ENCODE measurements at regions not wholly inside any gene's neighbourhood (a gene's known extent, or its start where the extent isn't known, plus 50 kb on each side); places are given as distances from the start of the nearest gene placed in this dataset.
"Not testable (repeated sequence)": the region's sequence is repeated elsewhere in the genome, so short reads cannot be mapped to it uniquely, and the experiment has no call there.

DNA sequence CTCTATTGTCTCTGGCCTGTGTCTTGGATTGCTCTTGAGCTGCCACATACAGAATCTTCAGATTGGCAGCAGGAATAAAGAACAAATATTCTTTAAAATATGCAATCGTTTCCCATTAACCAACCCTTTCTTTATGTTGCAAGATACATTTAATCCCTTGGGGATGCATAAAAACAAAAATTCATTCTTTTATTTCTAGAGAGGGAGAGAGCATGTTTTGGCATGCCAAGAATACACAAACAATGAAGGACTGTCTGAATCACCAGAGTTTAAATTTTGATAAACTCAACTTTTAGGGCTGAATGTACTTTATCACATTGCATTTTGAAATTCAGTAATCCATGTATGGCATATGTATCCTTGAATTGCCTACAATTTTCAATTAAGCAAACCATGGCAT is 154.3 kb upstream of the SEMA3D start:
- TF ChIP-seq, protein P1, sequence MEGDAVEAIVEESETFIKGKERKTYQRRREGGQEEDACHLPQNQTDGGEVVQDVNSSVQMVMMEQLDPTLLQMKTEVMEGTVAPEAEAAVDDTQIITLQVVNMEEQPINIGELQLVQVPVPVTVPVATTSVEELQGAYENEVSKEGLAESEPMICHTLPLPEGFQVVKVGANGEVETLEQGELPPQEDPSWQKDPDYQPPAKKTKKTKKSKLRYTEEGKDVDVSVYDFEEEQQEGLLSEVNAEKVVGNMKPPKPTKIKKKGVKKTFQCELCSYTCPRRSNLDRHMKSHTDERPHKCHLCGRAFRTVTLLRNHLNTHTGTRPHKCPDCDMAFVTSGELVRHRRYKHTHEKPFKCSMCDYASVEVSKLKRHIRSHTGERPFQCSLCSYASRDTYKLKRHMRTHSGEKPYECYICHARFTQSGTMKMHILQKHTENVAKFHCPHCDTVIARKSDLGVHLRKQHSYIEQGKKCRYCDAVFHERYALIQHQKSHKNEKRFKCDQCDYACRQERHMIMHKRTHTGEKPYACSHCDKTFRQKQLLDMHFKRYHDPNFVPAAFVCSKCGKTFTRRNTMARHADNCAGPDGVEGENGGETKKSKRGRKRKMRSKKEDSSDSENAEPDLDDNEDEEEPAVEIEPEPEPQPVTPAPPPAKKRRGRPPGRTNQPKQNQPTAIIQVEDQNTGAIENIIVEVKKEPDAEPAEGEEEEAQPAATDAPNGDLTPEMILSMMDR (IDR thresholded peaks at IDR 0.05; ENCODE audit: insufficient read depth, low read depth, low read length), result no peak
- DNase-seq (ENCODE audit: low read depth), result no peak
- H3K4me3 ChIP-seq (ENCODE audit: low read depth, low read length), result no peak overlapping the region

GRCh38 chr7:85336086-85336485 is 149.2 kb upstream of the SEMA3D start:
- DNase-seq (ENCODE audit: low read depth), result no peak
- TF ChIP-seq, protein P1 (IDR thresholded peaks at IDR 0.05; ENCODE audit: insufficient read depth, low read depth, low read length), result no peak
- no peak overlapping the region for H3K4me3 ChIP-seq (ENCODE audit: low read depth, low read length)

DNA sequence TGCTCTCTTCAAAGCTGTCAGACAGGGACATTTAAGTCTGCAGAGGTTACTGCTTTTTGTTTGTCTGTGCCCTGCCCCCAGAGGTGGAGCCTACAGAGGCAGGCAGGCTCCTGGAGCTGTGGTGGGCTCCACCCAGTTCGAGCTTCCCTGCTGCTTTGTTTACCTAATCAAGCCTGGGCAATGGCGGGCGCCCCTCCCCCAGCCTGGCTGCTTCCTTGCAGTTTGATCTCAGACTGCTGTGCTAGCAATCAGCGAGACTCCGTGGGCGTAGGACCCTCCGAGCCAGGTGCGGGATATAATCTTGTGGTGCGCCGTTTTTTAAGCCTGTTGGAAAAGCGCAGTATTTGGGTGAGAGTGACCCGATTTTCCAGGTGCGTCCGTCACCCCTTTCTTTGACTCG is 148.3 kb upstream of the SEMA3D start:
- not testable (repeated sequence) for H3K4me3 ChIP-seq (ENCODE audit: low read depth, low read length); DNase-seq (ENCODE audit: low read depth)

DNA sequence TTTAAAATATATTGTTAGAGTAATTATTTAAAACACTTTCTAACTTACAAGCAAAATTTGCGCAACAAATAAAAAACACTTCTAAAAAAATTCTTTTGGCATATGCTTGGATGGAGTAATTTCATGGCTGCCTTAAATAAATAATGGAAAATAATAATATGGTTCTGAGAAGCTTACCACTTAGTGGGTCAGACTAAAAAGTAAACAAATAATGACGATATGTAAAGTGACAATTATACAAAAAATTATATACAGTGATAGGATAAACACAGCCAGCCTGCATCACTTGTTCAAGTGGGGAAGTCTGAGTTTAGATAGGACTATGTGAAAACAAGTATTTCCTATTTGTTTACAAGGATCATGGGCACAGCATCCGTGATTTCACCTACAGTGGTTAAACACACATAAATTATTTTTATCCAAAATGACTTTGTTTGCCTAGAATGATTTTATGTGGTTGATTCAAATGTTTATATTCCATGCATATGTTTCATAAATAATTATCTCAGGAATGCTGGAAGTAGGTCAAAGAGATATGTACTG is 141.7 kb upstream of the SEMA3D start:
- DNase-seq (ENCODE audit: low read depth), result no peak
- no peak overlapping the region for H3K4me3 ChIP-seq (ENCODE audit: low read depth, low read length)
- TF ChIP-seq, protein P1 (IDR thresholded peaks at IDR 0.05; ENCODE audit: insufficient read depth, low read depth, low read length), result no peak

DNA sequence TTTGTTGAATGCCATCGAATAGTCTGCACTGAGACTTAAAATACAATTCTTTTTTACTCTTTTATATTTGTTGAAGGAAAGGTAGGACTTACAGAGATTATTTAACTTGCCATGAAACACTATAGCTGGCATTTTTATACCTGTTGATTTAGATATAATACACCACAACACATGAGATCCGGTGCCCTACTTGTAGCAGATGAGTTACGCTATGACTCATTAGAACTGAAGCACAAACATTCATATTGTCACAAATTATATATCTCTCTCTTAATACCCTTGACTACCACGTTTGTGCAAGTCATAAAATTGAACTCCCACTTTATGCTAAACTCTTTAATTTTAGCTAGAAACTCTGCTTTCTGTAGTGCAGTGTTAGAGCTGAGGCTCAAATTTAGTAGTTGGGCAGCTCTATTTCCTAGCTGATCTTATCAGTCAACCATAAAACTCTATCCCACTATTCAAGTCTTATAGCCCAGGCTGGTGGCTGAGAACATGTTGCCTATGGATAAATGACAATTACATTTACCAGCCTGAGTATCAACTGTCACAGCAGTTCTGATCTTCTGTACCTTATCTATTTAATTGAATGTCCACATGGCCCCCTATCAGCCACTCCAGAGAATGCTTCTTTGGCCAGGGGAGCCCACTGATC is 137.4 kb upstream of the SEMA3D start:
- TF ChIP-seq, protein P1 (IDR thresholded peaks at IDR 0.05; ENCODE audit: insufficient read depth, low read depth, low read length), result no peak
- no peak overlapping the region for H3K4me3 ChIP-seq (ENCODE audit: low read depth, low read length)
- no peak for DNase-seq (ENCODE audit: low read depth)

DNA sequence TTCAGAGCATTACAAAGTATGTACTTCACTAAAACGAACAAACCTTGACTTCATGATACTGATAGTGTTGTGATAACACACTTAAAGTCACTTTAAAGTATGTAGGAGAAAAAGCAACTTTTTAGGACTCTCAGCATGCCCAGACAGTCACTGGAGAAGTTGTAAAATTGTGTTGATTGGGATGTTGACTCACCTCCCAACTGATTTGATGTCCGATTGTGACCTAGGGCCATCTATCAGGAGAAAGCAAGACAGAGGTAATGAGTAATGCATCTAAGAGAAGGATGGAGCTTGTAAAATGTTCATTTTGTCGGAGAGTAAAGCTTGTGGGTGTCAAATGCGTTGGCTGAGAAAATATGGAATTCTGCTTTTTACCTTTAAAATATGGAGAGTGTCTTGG is 135.4 kb upstream of the SEMA3D start:
- TF ChIP-seq, protein P1 (IDR thresholded peaks at IDR 0.05; ENCODE audit: insufficient read depth, low read depth, low read length), result no peak
- DNase-seq (ENCODE audit: low read depth), result no peak
- H3K4me3 ChIP-seq (ENCODE audit: low read depth, low read length), result no peak overlapping the region

DNA sequence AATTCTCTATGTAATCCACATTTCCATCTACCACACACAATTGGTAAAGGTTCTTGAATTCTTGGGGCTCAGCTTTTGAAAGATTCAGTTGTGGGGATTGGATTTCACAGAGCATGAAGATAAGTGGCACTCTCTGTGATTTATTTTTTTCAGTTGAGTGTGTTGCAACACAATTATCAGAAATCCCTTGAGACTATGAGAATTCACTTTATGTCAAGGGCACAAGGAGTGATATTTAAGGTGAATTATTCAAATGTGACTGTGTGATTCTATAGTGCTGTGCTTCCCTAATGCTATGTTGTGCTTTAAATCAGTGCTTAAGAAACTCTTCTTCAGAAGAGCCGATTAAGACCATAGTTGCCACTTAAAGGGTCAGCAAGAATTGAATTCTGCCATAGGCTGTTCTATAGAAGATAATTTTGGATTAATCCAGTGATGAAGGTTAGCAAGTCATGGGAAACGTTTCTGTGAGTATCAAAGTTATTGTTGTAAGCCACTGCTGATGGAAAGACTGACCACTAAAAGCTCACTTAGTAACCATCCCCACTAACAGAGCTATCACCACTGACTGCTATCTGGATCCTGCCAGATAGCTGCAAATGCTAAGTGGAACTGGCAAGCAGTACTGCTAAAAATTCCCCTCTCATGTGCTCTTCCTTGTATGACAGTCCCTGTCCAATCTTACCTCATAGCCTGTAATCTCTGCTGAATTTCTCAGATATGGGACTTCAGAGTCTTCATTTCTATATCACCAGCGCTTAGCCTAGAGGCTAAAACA is 134.0 kb upstream of the SEMA3D start:
- no peak for DNase-seq (ENCODE audit: low read depth)
- TF ChIP-seq, protein P1 (IDR thresholded peaks at IDR 0.05; ENCODE audit: insufficient read depth, low read depth, low read length), result no peak
- H3K4me3 ChIP-seq (ENCODE audit: low read depth, low read length), result no peak overlapping the region

All from fibroblast of villous mesenchyme (primary cell).